Peyer's patch (tissue), 4 donors: ENCODE measurements at regions not wholly inside any gene's neighbourhood (a gene's known extent, or its start where the extent isn't known, plus 50 kb on each side); places are given as distances from the start of the nearest gene placed in this dataset.

ENCODE experiments used
- DNase-seq, 3 donors: peaks; one replicate each; pipeline ENCODE4 v3.0.0-alpha.2; 2017 to 2019
- H3K27ac ChIP-seq, 4 donors: fragments of 200-600 bp; sonication (generic); one replicate each; pipeline ENCODE4 v1.5.1; 2016 to 2019
- H3K27me3 ChIP-seq, 2 donors: fragments of 200-600 bp; sonication (generic); one replicate each; pipeline ENCODE4 v1.5.1; 2019
- H3K36me3 ChIP-seq, 3 donors: fragments of 200-600 bp; sonication (generic); one replicate each; pipeline ENCODE4 v1.5.1; 2016 to 2019
- H3K4me1 ChIP-seq, 4 donors: fragments of 200-600 bp; sonication (generic); one replicate each; pipeline ENCODE4 v1.5.1; 2016 to 2019
- H3K4me3 ChIP-seq, 4 donors: fragments of 200-600 bp; sonication (generic); 1 replicate in 3 of 4; 2 replicates in 1 of 4; pipeline ENCODE4 v1.5.1; 2016 to 2019; ENCODE audit warnings: mild to moderate bottlenecking in 1 of 4
- H3K9me3 ChIP-seq, 4 donors: fragments of 200-600 bp; sonication (generic); one replicate each; pipeline ENCODE4 v1.5.1; 2016 to 2019; ENCODE audit warnings: mild to moderate bottlenecking in 1 of 4
- POLR2A ChIP-seq, 2 donors: fragments of 450-650 bp; IDR thresholded peaks; one replicate each; pipeline ENCODE4 v1.5.1; 2017; ENCODE audit warnings: antibody characterized with exemption in 2 of 2, mild to moderate bottlenecking in 2 of 2, moderate library complexity in 2 of 2
- TF ChIP-seq, protein P1 (sequence below), 6 experiments: fragments of 450-650 bp in 4 of 6; fragments of 200-600 bp in 2 of 6; sonication (generic) in 1 of 6; IDR thresholded peaks; one replicate each; pipeline ENCODE4 v1.5.1; 2017 to 2019; ENCODE audit warnings: antibody characterized with exemption in 6 of 6, mild to moderate bottlenecking in 3 of 6, moderate library complexity in 1 of 6

DNA sequence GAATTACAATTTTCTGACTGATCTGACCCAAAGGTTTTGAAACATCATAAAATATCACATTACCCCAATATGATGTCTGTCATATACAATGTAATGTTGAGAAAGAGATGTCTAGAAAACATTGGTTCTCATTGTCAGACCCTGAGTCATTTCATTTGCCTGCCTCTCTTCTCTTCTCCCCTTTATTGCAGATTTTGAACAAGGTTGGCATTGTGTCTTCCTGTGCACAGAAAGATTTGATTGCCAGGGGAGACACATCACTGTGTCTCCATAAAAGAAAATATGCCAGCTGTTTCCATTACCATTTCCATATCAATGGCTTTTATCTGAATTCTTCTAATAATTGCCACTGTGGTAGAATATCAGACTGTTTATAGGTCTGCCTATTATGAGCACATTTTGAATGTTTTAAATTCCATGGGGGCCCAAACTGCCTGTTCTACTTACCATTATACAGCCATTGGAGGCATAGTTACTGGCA lies 65.6 kb downstream of the IFI44 start:
- Histone ChIP-seq H3K4me1 (no peaks in the 10 kb centered on the region), H3K27me3 (no peaks in the 10 kb centered on the region)

DNA sequence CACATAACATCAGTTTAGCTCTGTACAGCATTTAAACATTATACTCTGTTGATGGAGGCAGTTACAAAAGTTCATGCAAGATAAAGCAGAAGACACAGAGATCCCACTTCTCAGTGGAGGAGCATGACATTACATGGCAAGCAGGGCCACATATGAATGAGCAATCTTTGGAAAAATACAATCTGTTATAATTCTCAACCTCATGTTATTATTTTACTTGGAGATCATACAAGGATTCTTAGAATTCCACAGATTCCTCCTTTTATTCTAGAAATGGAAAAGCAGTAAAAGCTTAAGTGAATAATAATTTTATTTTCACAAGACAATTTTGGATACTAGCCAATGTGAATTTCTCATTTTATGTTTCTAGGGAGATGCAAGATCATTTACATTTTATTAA lies 66.6 kb downstream of the IFI44 start:
- Histone ChIP-seq H3K27ac (no peak overlapping the region), H3K4me3 (no peak overlapping the region), H3K9me3 (no peaks in the 10 kb centered on the region), H3K36me3 (no peaks in the 10 kb centered on the region), H3K27me3 (no peaks in the 10 kb centered on the region), H3K4me1 (no peaks in the 10 kb centered on the region)
- no peak for DNase-seq
- no peak for TF ChIP-seq POLR2A (IDR thresholded peaks at IDR 0.05)
- TF ChIP-seq, protein P1, sequence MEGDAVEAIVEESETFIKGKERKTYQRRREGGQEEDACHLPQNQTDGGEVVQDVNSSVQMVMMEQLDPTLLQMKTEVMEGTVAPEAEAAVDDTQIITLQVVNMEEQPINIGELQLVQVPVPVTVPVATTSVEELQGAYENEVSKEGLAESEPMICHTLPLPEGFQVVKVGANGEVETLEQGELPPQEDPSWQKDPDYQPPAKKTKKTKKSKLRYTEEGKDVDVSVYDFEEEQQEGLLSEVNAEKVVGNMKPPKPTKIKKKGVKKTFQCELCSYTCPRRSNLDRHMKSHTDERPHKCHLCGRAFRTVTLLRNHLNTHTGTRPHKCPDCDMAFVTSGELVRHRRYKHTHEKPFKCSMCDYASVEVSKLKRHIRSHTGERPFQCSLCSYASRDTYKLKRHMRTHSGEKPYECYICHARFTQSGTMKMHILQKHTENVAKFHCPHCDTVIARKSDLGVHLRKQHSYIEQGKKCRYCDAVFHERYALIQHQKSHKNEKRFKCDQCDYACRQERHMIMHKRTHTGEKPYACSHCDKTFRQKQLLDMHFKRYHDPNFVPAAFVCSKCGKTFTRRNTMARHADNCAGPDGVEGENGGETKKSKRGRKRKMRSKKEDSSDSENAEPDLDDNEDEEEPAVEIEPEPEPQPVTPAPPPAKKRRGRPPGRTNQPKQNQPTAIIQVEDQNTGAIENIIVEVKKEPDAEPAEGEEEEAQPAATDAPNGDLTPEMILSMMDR (IDR thresholded peaks at IDR 0.05): no peak

More for the DNA sequence above, 65.6 kb downstream of the IFI44 start:
- H3K27ac ChIP-seq: no peak overlapping the region
- TF ChIP-seq, protein P1 (IDR thresholded peaks at IDR 0.05): no peak
- TF ChIP-seq POLR2A (IDR thresholded peaks at IDR 0.05): no peak
- DNase-seq: no peak
- H3K9me3 ChIP-seq: no peaks in the 10 kb centered on the region
- H3K36me3 ChIP-seq: no peaks in the 10 kb centered on the region
- no peak overlapping the region for H3K4me3 ChIP-seq

DNA sequence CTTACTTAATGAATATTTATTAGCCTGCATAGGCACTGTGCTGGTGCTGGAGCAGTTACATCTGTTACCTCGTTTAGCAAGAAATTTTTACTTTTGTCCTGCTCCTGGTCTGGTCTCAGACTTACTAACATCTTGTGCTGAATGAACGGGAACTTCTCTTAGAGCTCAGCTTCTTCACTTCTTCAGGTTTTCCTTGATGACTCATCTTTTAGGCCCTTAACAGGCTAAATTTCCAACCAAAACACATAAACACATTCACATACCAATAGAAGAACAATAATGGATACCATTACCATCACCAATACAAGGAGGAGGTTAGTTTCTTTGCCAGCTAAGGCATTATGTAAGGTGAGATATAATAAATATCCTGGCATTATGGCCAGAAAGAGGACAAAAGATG lies 68.9 kb downstream of the IFI44 start:
- Histone ChIP-seq H3K36me3 (no peaks in the 10 kb centered on the region), H3K27ac (no peak overlapping the region), H3K4me1 (no peaks in the 10 kb centered on the region), H3K9me3 (no peaks in the 10 kb centered on the region), H3K27me3 (no peaks in the 10 kb centered on the region), H3K4me3 (no peak overlapping the region)
- TF ChIP-seq, protein P1 (IDR thresholded peaks at IDR 0.05): no peak
- TF ChIP-seq POLR2A (IDR thresholded peaks at IDR 0.05): no peak
- no peak for DNase-seq

DNA sequence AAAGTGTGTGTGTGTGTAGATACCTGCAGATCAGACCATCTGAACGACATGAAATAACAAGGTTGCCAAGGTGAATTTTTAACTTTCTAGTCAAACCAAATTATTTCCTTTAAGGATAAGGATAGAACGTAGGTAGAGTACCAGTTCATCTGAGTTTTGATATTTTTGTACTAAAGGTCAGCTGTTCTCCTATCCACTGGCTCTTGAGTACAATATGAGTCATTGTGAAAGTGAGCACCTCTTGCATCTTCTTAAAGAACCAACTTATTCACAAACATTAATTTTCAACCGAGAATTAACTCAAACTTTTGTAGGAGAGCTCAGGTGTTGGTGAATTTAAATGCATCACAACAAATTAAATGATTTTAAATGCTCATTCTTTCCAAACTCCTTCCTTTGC lies 71.5 kb downstream of the IFI44 start:
- Histone ChIP-seq H3K9me3 (no peaks in the 10 kb centered on the region), H3K27me3 (no peaks in the 10 kb centered on the region), H3K27ac (no peak overlapping the region), H3K4me1 (no peaks in the 10 kb centered on the region), H3K4me3 (no peak overlapping the region), H3K36me3 (no peaks in the 10 kb centered on the region)
- no peak for DNase-seq
- no peak for TF ChIP-seq POLR2A (IDR thresholded peaks at IDR 0.05)
- TF ChIP-seq, protein P1 (IDR thresholded peaks at IDR 0.05): no peak

DNA sequence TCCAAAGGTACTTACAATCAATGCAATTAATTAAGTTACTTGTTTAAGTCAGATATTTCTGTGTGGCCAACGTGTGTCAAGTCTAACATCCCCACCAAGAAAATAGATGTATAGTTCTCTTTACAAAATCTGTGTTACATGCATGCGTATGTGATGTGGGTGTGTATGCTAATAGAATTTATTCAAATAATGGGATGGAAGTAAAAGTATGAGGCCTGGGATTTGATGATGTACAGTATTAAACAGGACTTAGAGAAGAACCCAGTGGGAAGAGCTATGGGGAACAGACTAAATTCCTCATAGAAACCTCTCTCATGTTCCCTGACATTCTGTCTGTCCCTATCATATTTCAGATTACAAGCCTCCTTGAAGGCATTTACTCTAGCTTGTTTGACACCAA lies 72.5 kb downstream of the IFI44 start:
- Histone ChIP-seq H3K27ac (no peak overlapping the region), H3K4me3 (no peak overlapping the region), H3K36me3 (no peaks in the 10 kb centered on the region), H3K9me3 (no peaks in the 10 kb centered on the region), H3K4me1 (no peaks in the 10 kb centered on the region), H3K27me3 (no peaks in the 10 kb centered on the region)
- no peak for DNase-seq
- no peak for TF ChIP-seq POLR2A (IDR thresholded peaks at IDR 0.05)
- TF ChIP-seq, protein P1 (IDR thresholded peaks at IDR 0.05): no peak

DNA sequence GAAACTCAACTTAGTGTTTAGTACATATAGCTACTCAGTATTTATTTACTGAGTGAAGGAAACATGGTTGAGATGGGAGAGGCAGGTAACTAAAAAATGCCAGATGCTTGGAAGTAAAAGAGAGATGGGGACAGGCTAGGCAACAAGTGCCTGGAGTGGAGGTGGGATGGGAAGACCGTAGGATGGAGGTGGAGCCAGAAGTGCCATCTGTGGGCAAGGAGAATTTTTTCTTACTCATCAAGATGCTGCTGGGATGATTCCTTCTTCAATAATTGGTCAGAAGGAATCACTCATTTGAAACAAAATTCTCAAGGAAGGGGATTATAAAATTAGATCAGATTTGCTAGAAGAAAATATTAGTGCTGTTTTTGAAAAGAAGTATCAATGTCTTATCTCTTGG lies 72.9 kb downstream of the IFI44 start:
- no peak overlapping the region for H3K4me3 ChIP-seq

More for the DNA sequence above, 72.9 kb downstream of the IFI44 start:
- Histone ChIP-seq H3K27ac (no peak overlapping the region), H3K36me3 (no peaks in the 10 kb centered on the region), H3K27me3 (no peaks in the 10 kb centered on the region), H3K9me3 (no peaks in the 10 kb centered on the region), H3K4me1 (no peaks in the 10 kb centered on the region)
- TF ChIP-seq, protein P1 (IDR thresholded peaks at IDR 0.05): no peak
- no peak for TF ChIP-seq POLR2A (IDR thresholded peaks at IDR 0.05)
- DNase-seq: no peak
